Neural crest cell (in vitro differentiated cells): ENCODE measurements at regions not wholly inside any gene's neighbourhood (a gene's known extent, or its start where the extent isn't known, plus 50 kb on each side); places are given as distances from the start of the nearest gene placed in this dataset.

Experiments used
- DNase-seq: peaks from one replicate; pipeline ENCODE4 v3.0.0; 2021; ENCODE audit warnings: low read depth, mixed read lengths, low spot score
- H3K27ac Mint-ChIP-seq: one replicate; pipeline ENCODE4 v1.8.0; 2021; ENCODE audit warnings: mild to moderate bottlenecking, mixed read lengths; ENCODE audit not compliant: unreplicated experiment
- H3K27me3 Mint-ChIP-seq: 2 replicates; pipeline ENCODE4 v1.8.0; 2021; ENCODE audit warnings: low read depth, mild to moderate bottlenecking, mixed read lengths
- H3K36me3 Mint-ChIP-seq: 2 replicates; pipeline ENCODE4 v1.8.0; 2021; ENCODE audit warnings: low read depth, mild to moderate bottlenecking, mixed read lengths
- H3K4me1 Mint-ChIP-seq: 2 replicates; pipeline ENCODE4 v1.8.0; 2021; ENCODE audit warnings: mixed read lengths
- H3K4me3 Mint-ChIP-seq: one replicate; pipeline ENCODE4 v1.8.0; 2021; ENCODE audit warnings: mild to moderate bottlenecking, mixed read lengths
- H3K9me3 Mint-ChIP-seq: 2 replicates; pipeline ENCODE4 v1.8.0; 2021; ENCODE audit warnings: mixed read lengths
- TF ChIP-seq, protein P1 (sequence below): fragments of 200-600 bp; sonication (generic); conservative IDR thresholded peaks from 2 replicates; pipeline ENCODE4 v1.5.0; 2021; ENCODE audit warnings: antibody characterized with exemption, mild to moderate bottlenecking

DNA sequence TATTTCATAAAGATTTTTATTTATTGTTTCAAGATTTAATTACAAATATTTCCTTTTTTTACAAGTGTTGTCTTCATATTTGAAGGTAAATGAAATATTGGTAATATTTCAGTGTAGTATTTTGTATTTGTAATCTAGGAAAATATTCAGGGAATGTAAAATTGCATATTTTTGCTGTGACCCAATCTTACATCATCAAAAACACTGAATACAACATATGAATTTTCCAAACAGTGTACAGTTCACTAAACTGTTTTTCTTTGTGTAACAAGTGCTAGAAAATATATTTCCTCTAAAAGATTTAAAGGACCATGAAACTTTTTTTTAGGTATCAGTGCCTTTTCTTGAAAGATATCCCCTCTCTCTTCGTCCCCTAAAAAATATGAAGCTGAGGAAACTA, 251.9 kb upstream of the KCND2 start:
- Mint-ChIP-seq H3K4me3 (no peak overlapping the region), H3K27me3 (no peaks in the 10 kb centered on the region), H3K27ac (no peak overlapping the region), H3K36me3 (no peaks in the 10 kb centered on the region), H3K4me1 (no peaks in the 10 kb centered on the region), H3K9me3 (no peaks in the 10 kb centered on the region)
- DNase-seq = no peak
- TF ChIP-seq, protein P1, sequence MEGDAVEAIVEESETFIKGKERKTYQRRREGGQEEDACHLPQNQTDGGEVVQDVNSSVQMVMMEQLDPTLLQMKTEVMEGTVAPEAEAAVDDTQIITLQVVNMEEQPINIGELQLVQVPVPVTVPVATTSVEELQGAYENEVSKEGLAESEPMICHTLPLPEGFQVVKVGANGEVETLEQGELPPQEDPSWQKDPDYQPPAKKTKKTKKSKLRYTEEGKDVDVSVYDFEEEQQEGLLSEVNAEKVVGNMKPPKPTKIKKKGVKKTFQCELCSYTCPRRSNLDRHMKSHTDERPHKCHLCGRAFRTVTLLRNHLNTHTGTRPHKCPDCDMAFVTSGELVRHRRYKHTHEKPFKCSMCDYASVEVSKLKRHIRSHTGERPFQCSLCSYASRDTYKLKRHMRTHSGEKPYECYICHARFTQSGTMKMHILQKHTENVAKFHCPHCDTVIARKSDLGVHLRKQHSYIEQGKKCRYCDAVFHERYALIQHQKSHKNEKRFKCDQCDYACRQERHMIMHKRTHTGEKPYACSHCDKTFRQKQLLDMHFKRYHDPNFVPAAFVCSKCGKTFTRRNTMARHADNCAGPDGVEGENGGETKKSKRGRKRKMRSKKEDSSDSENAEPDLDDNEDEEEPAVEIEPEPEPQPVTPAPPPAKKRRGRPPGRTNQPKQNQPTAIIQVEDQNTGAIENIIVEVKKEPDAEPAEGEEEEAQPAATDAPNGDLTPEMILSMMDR = no peak

DNA sequence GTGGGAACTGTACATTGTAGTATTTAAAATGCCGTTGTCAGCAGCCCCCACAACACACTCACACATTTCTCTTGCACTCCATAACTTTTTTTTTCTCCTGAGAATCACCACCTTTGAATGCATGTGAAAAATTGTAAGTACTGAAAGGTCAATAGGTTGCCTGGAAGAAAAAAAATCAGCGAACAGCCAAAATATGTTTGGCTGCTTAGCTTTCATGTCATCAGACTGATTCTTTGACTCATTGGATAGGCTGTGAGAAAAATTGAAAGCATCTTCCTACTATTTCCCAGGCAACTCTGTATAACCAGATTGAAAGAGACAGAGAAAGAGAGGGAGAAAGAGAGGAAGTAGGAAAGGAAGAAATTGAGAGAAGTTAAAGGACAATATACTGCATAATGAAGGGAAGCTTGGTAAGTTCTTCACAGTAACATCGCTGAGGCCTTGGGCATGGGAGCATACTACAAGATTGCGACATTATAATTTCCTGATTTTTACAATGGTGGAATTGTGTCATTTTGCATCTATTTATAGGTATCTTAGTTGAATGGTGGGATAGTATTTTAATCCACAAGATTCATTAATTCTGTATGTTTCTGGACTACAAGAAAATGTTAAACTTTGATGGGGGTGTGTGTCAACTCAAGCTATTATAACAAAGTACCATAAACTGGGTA, 249.3 kb upstream of the KCND2 start:
- no peaks in the 10 kb centered on the region for H3K36me3 Mint-ChIP-seq
- TF ChIP-seq, protein P1 = no peak
- H3K4me3 Mint-ChIP-seq = no peak overlapping the region
- H3K27ac Mint-ChIP-seq = peak overlapping the region; percentile 31
- no peaks in the 10 kb centered on the region for H3K27me3 Mint-ChIP-seq
- DNase-seq = no peak
- H3K9me3 Mint-ChIP-seq = no peaks in the 10 kb centered on the region
- H3K4me1 Mint-ChIP-seq = no peaks in the 10 kb centered on the region

DNA sequence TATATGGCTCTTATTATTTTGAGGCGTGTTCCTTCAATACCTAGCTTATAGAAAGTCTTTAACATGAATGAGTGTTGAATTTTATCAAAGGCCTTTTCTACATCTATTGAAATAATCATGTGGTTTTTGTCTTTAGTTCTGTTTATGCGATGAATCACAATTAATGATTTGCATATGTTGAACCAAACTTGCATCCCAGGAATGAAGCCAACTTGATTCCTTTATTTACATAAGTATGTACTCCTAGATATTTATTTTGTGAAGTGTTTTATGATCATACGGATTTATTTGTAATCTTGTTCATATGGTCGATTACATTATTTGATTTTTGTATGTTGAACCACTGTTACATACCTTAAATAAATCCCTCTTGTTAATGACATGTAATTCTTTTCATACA, 244.3 kb upstream of the KCND2 start:
- Mint-ChIP-seq H3K9me3 (peaks cover 3% of the 10 kb centered on the region), H3K4me1 (peaks cover 6% of the 10 kb centered on the region), H3K4me3 (no peak overlapping the region), H3K27ac (no peak overlapping the region), H3K36me3 (no peaks in the 10 kb centered on the region), H3K27me3 (no peaks in the 10 kb centered on the region)
- TF ChIP-seq, protein P1 = no peak
- no peak for DNase-seq

DNA sequence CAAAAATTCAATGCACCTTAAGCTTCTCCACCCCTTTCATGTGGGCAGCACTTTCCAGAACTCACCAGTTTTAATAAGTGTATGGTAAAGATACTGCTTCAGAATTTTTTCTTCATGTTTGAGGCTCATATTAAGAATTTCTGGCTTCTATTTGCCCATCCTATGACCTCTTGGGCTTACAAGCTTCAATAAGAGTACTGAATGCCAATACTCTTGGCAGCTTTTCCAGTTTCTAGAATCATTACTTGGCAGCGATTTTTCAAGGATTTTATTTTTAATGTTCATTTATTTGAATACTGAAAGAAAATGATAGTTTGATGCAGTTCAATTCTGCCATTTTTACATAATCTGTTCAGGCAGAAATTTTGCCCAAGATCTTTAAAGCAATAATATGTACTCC, 242.1 kb upstream of the KCND2 start:
- Mint-ChIP-seq H3K4me3 (no peak overlapping the region), H3K4me1 (peaks cover 6% of the 10 kb centered on the region), H3K36me3 (no peaks in the 10 kb centered on the region), H3K27ac (no peak overlapping the region), H3K9me3 (peaks cover 3% of the 10 kb centered on the region), H3K27me3 (no peaks in the 10 kb centered on the region)
- TF ChIP-seq, protein P1 = no peak
- DNase-seq = no peak

DNA sequence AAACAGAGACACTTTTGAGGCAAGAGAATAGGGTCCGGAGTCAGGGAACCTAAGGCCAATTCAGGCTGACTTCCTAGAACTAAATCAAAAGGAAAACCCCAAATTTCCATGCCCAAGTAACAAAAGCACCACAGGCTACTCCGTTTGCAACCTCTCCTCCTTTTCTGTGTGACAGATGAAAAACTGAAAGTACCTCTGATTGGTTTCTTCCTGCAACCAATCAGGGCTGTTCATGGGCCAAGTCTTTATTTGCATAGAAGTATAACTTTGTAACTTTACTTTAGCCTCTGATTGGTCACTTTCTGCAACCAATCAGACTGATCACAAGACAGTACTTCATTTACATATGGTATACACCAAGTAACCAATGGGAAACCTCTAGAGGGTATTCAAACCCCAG, 239.9 kb upstream of the KCND2 start:
- no peak for DNase-seq

More for the DNA sequence above, 239.9 kb upstream of the KCND2 start:
- Mint-ChIP-seq H3K36me3 (no peaks in the 10 kb centered on the region), H3K27me3 (no peaks in the 10 kb centered on the region), H3K27ac (no peak overlapping the region), H3K9me3 (peaks cover 12% of the 10 kb centered on the region), H3K4me1 (peaks cover 6% of the 10 kb centered on the region), H3K4me3 (no peak overlapping the region)
- TF ChIP-seq, protein P1 = no peak
